ENCODE measurements at regions not wholly inside any gene's neighbourhood (a gene's known extent, or its start where the extent isn't known, plus 50 kb on each side); places are given as distances from the start of the nearest gene placed in this dataset.

- DNase-seq (ENCODE audit: low spot score), result no peak
These were observed 98.5 kb upstream of the INTU start for GRCh38 chr4:127534041-127534825.

- no peak for DNase-seq (ENCODE audit: low spot score)
These were observed 94.7 kb upstream of the INTU start for GRCh38 chr4:127538016-127538415.

- no peak for DNase-seq (ENCODE audit: low spot score)
These were observed 92.2 kb upstream of the INTU start for GRCh38 chr4:127540497-127541025.

DNA sequence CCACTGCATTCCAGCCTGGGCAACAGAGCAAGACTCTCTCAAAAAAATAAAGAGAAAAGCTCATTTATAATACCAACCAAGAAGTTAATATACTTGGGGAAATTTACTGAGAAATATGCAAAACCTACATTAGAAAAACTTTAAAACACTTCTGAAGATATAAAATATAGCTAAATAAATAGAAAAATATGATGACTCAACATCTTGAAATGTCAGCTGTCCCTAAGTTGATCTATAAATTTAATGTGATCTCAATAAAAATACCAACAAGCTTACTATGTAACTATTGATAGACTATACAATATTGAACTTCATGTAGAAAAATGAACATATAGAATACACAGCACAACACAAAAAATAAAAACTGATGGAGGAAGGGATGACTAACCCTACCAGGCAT, 87.5 kb upstream of the INTU start:
- no peak for DNase-seq (ENCODE audit: low spot score)

DNA sequence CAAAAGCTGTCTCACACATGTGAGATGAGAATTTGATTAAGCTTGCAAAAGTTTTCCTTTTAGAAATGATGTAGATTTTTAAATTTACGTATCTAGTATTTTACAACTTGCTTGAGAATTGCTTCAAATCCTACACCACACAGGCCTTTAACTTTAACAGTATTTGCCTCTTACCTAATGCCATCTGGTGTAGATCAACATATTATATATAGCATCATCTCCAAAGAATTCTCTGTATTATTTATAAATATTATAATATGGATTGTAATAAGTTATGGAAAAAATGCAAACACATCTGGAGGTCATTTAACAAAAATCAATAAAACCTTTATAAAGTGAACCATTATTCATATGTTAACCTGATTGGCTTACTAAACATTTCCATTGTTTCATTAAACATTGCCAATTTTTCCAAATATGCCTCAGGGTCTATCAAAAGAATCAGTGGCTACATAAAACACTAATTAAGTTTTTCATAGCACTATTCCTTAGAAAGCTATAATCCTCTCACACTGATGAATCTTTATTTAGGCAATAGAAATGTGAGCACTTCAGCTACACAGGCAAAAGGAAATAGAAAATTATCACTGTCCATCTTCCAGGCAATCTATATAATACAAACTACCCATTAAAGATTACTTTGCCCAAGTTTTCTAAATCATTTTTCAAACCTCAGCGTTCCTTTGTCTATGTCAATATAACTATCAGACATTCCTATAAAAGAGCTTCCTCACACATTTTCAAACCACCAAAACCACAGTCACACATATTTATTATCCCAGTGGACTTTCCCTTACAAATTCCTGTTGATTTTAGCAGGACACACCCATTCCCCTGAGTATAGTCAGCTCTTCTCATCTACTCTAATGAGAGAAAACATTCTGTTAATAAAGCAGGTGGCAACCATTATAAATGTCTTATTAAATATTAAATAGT, 83.5 kb upstream of the INTU start:
- DNase-seq (ENCODE audit: low spot score), result no peak

DNA sequence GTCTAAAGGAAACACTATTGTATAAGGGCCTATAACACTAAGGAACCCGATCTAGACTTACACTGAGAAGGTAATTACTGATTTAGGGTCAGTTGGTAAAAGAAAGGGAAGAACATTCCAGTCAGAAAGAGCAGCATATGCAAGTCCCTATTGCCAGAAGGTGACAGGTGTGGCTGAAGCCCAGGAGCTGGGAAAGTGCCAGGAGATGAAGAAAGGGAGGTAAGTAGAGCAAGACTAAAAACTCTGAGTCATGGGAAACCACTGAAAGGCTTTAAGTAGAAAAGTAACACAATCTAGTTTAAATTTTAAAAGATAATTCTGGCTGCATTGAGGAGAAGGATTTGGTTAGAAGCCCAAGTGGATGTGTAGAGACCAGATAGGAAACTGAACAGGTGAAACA, 77.7 kb upstream of the INTU start:
- DNase-seq (ENCODE audit: low spot score), result no peak

- no peak for DNase-seq (ENCODE audit: low spot score)
These were observed 74.7 kb upstream of the INTU start for GRCh38 chr4:127558088-127558487.

DNA sequence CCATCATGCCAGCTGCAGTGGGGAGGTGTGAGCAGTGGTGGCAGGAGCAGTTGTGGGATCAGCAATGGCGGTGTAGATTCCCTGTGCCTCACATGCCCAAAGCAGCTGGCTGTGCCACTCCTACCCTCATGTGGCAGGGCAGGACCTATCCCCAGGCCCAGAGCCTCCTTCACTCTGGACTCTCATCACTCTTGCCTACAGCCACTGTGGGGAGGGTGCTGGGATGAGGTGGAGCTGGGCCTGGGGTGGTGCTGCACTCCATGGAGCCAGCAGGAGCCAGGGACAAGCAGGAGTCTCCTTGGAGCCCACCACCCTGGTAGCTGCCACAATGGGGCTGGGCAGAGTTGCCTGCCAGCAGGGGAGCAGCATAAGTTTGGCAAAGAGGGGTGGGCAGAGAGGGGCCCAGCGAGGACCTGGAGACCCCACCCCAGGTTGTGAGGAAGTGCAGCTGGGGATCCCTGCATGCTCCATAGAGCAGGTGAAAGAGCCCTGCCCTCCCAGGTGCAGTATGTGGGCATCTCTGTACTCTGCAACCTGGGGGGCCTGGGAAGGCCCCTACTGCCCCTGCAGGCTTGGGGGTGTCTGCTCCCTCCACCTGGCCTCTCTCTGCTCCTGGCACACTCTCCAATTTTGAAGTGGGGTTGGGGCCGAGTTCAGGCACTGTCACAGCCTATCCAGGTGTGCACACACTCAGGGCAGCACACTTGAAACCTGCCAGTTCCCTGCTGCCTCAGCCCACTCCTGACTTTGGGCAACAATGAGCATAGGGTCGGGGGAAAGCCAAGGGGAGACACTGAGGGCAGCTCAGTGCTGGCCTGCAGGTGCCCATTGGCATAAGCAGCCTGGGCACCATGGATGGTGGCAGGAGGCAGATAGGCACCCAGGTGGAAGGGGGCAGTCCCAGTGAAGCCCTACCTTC, 74.0 kb upstream of the INTU start:
- no peak for DNase-seq (ENCODE audit: low spot score)

DNA sequence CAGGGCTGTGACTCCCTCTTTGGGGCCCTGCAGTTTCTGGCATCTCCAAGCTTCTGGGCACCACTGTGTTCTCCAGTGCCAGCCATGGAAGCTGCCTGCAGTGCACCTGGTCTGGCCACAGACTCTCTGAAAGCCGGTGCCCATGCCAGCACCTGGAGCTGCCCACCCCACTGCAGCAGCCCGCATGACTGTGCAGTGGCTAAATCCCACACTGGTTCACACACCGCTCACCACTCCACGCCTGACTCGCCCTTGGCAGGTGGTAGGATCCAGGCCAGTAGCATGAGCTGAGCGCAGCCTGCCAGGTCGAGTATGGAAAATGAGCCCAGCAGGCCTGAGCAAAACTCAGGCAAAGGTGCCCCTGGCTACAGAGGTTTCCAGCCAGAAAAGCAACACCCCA, 72.8 kb upstream of the INTU start:
- DNase-seq (ENCODE audit: low spot score), result no peak

GRCh38 chr4:127560755-127561154, 72.0 kb upstream of the INTU start:
- no peak for DNase-seq (ENCODE audit: low spot score)

- no peak for DNase-seq (ENCODE audit: low spot score)
These were observed 58.1 kb upstream of the INTU start for GRCh38 chr4:127574643-127575042.

DNA sequence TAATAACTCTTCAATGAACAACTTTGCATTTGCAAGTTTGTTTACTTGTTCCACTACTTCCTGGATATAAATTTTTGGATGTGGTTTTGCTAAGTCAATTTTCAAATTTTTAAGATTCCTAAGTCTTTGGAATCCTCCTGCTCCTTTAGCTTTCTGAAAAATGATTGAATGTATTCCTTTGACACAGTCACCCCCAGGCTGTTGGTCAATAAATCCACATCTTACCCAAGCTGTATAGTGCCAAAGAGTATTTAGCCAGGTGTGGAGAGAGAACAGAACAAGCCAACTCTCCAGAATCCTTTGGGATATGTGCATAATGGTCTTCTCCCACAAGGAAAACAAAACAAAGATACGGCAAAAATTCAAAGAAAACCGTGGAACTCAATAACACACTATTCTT, 56.9 kb upstream of the INTU start:
- no peak for DNase-seq (ENCODE audit: low spot score)

GRCh38 chr4:127578491-127578890, 54.3 kb upstream of the INTU start:
- DNase-seq (ENCODE audit: low spot score), result no peak

DNA sequence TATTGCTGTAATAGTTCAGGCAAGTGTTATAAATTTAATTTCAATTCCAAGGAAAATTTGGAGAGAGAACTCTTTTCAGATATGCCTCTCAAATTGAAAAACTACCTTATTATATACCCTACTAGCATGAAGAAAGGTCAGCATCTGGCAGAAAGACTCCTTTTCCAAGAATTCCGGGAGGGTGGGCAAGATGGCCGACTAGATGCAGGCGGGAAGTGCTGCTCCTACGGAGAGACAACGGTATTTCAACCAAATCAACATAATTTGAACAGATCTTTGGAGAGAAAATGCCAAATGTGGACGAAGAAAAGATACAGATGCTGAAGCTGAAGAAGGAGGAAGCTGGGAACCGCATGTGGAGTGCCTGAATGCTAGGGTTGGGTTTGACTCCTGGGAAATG, 53.8 kb upstream of the INTU start:
- DNase-seq (ENCODE audit: low spot score), result no peak

GRCh38 chr4:127579821-127580220, 52.9 kb upstream of the INTU start:
- no peak for DNase-seq (ENCODE audit: low spot score)

GRCh38 chr4:127580300-127580699, 52.5 kb upstream of the INTU start:
- no peak for DNase-seq (ENCODE audit: low spot score)

DNA sequence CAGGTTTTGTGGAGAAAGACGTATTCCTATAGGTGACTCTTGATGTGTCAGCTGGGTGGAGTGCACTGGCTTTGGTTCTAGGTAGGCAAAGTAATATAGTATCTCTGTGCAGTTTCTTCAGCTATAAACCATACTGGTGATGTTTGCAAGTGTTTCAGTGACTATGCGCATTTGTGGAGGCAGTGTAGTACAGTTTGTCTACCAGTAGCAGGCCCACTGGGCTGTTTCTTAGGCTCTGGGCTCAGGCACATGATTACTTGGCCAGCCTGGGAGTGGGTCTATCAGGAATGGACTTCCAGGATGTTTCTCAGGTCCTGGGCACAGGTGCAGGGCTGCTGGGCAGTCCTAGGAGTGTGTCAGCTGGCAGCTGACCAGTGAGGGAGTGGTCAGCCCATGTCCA, 51.9 kb upstream of the INTU start:
- no peak for DNase-seq (ENCODE audit: low spot score)
